ENCODE measurements at regions not wholly inside any gene's neighbourhood (a gene's known extent, or its start where the extent isn't known, plus 50 kb on each side); places are given as distances from the start of the nearest gene placed in this dataset.

GRCh38 chr7:118762451-118762850 is 537.9 kb downstream of the ANKRD7 start:
- Histone ChIP-seq H3K4me2 (ENCODE audit: low read length) (no peak overlapping the region), H3K9ac (ENCODE audit: low read length) (no peak overlapping the region), H3K27ac (ENCODE audit: low read length) (no peak overlapping the region), H4K20me1 (ENCODE audit: insufficient read depth, low read length) (no peaks in the 10 kb centered on the region), H3K36me3 (replicated peaks; ENCODE audit: low read depth, low read length) (no peaks in the 10 kb centered on the region), H3K79me2 (ENCODE audit: low read length) (no peaks in the 10 kb centered on the region), H3K4me1 (ENCODE audit: low read length) (no peaks in the 10 kb centered on the region), H3K9me3 (ENCODE audit: insufficient read depth, low read length) (no peaks in the 10 kb centered on the region), H3K27me3 (ENCODE audit: low read depth, low read length) (no peaks in the 10 kb centered on the region), H3K4me3 (ENCODE audit: low read length) (no peak overlapping the region), H2AFZ (ENCODE audit: low read depth, low read length) (no peak overlapping the region)
- TF ChIP-seq EZH2phosphoT487 (IDR thresholded peaks at IDR 0.05; ENCODE audit: low read depth) (no peak), CTCF (IDR thresholded peaks at IDR 0.05; ENCODE audit: low read depth, low read length) (no peak)

GRCh38 chr7:118764221-118764620 is 539.7 kb downstream of the ANKRD7 start:
- no peaks in the 10 kb centered on the region for H4K20me1 ChIP-seq (ENCODE audit: insufficient read depth, low read length)

GRCh38 chr7:118771672-118772071 is 547.2 kb downstream of the ANKRD7 start:
- no peak overlapping the region for H3K4me2 ChIP-seq (ENCODE audit: low read length)
- H3K9me3 ChIP-seq (ENCODE audit: insufficient read depth, low read length): no peaks in the 10 kb centered on the region
- no peak overlapping the region for H3K4me3 ChIP-seq (ENCODE audit: low read length)
- no peak overlapping the region for H2AFZ ChIP-seq (ENCODE audit: low read depth, low read length)
- H3K36me3 ChIP-seq (replicated peaks; ENCODE audit: low read depth, low read length): no peaks in the 10 kb centered on the region
- H3K9ac ChIP-seq (ENCODE audit: low read length): no peak overlapping the region
- no peak overlapping the region for H3K27ac ChIP-seq (ENCODE audit: low read length)
- H3K4me1 ChIP-seq (ENCODE audit: low read length): no peaks in the 10 kb centered on the region
- H4K20me1 ChIP-seq (ENCODE audit: insufficient read depth, low read length): no peaks in the 10 kb centered on the region
- TF ChIP-seq CTCF (IDR thresholded peaks at IDR 0.05; ENCODE audit: low read depth, low read length) (no peak), EZH2phosphoT487 (IDR thresholded peaks at IDR 0.05; ENCODE audit: low read depth) (no peak)
- no peaks in the 10 kb centered on the region for H3K79me2 ChIP-seq (ENCODE audit: low read length)
- no peaks in the 10 kb centered on the region for H3K27me3 ChIP-seq (ENCODE audit: low read depth, low read length)

More at GRCh38 chr7:118764221-118764620, 539.7 kb downstream of the ANKRD7 start:
- H2AFZ ChIP-seq (ENCODE audit: low read depth, low read length): no peak overlapping the region
- no peaks in the 10 kb centered on the region for H3K4me1 ChIP-seq (ENCODE audit: low read length)
- no peak overlapping the region for H3K9ac ChIP-seq (ENCODE audit: low read length)
- no peak overlapping the region for H3K4me2 ChIP-seq (ENCODE audit: low read length)
- no peaks in the 10 kb centered on the region for H3K9me3 ChIP-seq (ENCODE audit: insufficient read depth, low read length)
- H3K4me3 ChIP-seq (ENCODE audit: low read length): no peak overlapping the region
- H3K27ac ChIP-seq (ENCODE audit: low read length): no peak overlapping the region
- TF ChIP-seq EZH2phosphoT487 (IDR thresholded peaks at IDR 0.05; ENCODE audit: low read depth) (no peak), CTCF (IDR thresholded peaks at IDR 0.05; ENCODE audit: low read depth, low read length) (no peak)
- no peaks in the 10 kb centered on the region for H3K79me2 ChIP-seq (ENCODE audit: low read length)
- no peaks in the 10 kb centered on the region for H3K36me3 ChIP-seq (replicated peaks; ENCODE audit: low read depth, low read length)
- H3K27me3 ChIP-seq (ENCODE audit: low read depth, low read length): no peaks in the 10 kb centered on the region

- no peaks in the 10 kb centered on the region for H3K36me3 ChIP-seq (replicated peaks; ENCODE audit: low read depth, low read length)
Measured at GRCh38 chr7:118777308-118777707, 552.8 kb downstream of the ANKRD7 start.

More at GRCh38 chr7:118777308-118777707, 552.8 kb downstream of the ANKRD7 start:
- no peak overlapping the region for H3K27ac ChIP-seq (ENCODE audit: low read length)
- no peaks in the 10 kb centered on the region for H3K4me1 ChIP-seq (ENCODE audit: low read length)
- no peaks in the 10 kb centered on the region for H4K20me1 ChIP-seq (ENCODE audit: insufficient read depth, low read length)
- H3K4me3 ChIP-seq (ENCODE audit: low read length): no peak overlapping the region
- no peak for TF ChIP-seq EZH2phosphoT487 (IDR thresholded peaks at IDR 0.05; ENCODE audit: low read depth)
- no peak for TF ChIP-seq CTCF (IDR thresholded peaks at IDR 0.05; ENCODE audit: low read depth, low read length)
- H2AFZ ChIP-seq (ENCODE audit: low read depth, low read length): no peak overlapping the region
- H3K9ac ChIP-seq (ENCODE audit: low read length): no peak overlapping the region
- H3K9me3 ChIP-seq (ENCODE audit: insufficient read depth, low read length): no peaks in the 10 kb centered on the region
- no peak overlapping the region for H3K4me2 ChIP-seq (ENCODE audit: low read length)
- no peaks in the 10 kb centered on the region for H3K27me3 ChIP-seq (ENCODE audit: low read depth, low read length)
- H3K79me2 ChIP-seq (ENCODE audit: low read length): no peaks in the 10 kb centered on the region

Measured in OCI-LY3 (cell line).